ENCODE measurements at regions not wholly inside any gene's neighbourhood (a gene's known extent, or its start where the extent isn't known, plus 50 kb on each side); places are given as distances from the start of the nearest gene placed in this dataset.

- Histone ChIP-seq H3K27me3 (ENCODE audit: insufficient read depth, low read length) (no peaks in the 10 kb centered on the region), H3K79me2 (ENCODE audit: insufficient read depth, low read length) (no peaks in the 10 kb centered on the region), H2AFZ (ENCODE audit: low read length) (no peak overlapping the region), H3K9me3 (ENCODE audit: low read depth, low read length) (peaks cover 7% of the 10 kb centered on the region), H3K36me3 (ENCODE audit: insufficient read depth, low read length) (no peaks in the 10 kb centered on the region), H3K4me3 (ENCODE audit: insufficient read depth, low read length) (no peak overlapping the region), H4K20me1 (ENCODE audit: insufficient read depth, low read length) (no peaks in the 10 kb centered on the region), H3K4me1 (ENCODE audit: insufficient read depth, low read length) (no peaks in the 10 kb centered on the region), H3K4me2 (ENCODE audit: insufficient read depth, low read length) (no peak overlapping the region), H3K27ac (ENCODE audit: low read depth, low read length) (no peak overlapping the region)
- TF ChIP-seq, protein P1, sequence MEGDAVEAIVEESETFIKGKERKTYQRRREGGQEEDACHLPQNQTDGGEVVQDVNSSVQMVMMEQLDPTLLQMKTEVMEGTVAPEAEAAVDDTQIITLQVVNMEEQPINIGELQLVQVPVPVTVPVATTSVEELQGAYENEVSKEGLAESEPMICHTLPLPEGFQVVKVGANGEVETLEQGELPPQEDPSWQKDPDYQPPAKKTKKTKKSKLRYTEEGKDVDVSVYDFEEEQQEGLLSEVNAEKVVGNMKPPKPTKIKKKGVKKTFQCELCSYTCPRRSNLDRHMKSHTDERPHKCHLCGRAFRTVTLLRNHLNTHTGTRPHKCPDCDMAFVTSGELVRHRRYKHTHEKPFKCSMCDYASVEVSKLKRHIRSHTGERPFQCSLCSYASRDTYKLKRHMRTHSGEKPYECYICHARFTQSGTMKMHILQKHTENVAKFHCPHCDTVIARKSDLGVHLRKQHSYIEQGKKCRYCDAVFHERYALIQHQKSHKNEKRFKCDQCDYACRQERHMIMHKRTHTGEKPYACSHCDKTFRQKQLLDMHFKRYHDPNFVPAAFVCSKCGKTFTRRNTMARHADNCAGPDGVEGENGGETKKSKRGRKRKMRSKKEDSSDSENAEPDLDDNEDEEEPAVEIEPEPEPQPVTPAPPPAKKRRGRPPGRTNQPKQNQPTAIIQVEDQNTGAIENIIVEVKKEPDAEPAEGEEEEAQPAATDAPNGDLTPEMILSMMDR (IDR thresholded peaks at IDR 0.05; ENCODE audit: extremely low read depth, low read depth, low read length), result no peak
- DNase-seq (ENCODE audit: insufficient read length, low spot score, missing footprints), result no peak
Measured at GRCh38 chr1:195462646-195463045, 1145.6 kb downstream of the KCNT2 start.

- TF ChIP-seq, protein P1 (IDR thresholded peaks at IDR 0.05; ENCODE audit: extremely low read depth, low read depth, low read length), result no peak
- Histone ChIP-seq H4K20me1 (ENCODE audit: insufficient read depth, low read length) (no peaks in the 10 kb centered on the region), H3K27ac (ENCODE audit: low read depth, low read length) (no peak overlapping the region), H2AFZ (ENCODE audit: low read length) (no peak overlapping the region), H3K4me2 (ENCODE audit: insufficient read depth, low read length) (no peak overlapping the region), H3K9me3 (ENCODE audit: low read depth, low read length) (peaks cover 7% of the 10 kb centered on the region), H3K4me3 (ENCODE audit: insufficient read depth, low read length) (no peak overlapping the region), H3K79me2 (ENCODE audit: insufficient read depth, low read length) (no peaks in the 10 kb centered on the region), H3K4me1 (ENCODE audit: insufficient read depth, low read length) (no peaks in the 10 kb centered on the region), H3K27me3 (ENCODE audit: insufficient read depth, low read length) (no peaks in the 10 kb centered on the region), H3K36me3 (ENCODE audit: insufficient read depth, low read length) (no peaks in the 10 kb centered on the region)
- no peak for DNase-seq (ENCODE audit: insufficient read length, low spot score, missing footprints)
Measured at GRCh38 chr1:195462152-195462551, 1146.1 kb downstream of the KCNT2 start.

- Histone ChIP-seq H3K27me3 (ENCODE audit: insufficient read depth, low read length) (no peaks in the 10 kb centered on the region), H2AFZ (ENCODE audit: low read length) (no peak overlapping the region), H3K4me3 (ENCODE audit: insufficient read depth, low read length) (no peak overlapping the region), H3K36me3 (ENCODE audit: insufficient read depth, low read length) (no peaks in the 10 kb centered on the region), H3K27ac (ENCODE audit: low read depth, low read length) (no peak overlapping the region), H3K79me2 (ENCODE audit: insufficient read depth, low read length) (no peaks in the 10 kb centered on the region), H4K20me1 (ENCODE audit: insufficient read depth, low read length) (no peaks in the 10 kb centered on the region), H3K4me2 (ENCODE audit: insufficient read depth, low read length) (no peak overlapping the region), H3K4me1 (ENCODE audit: insufficient read depth, low read length) (no peaks in the 10 kb centered on the region), H3K9me3 (ENCODE audit: low read depth, low read length) (peaks cover 4% of the 10 kb centered on the region)
- no peak for DNase-seq (ENCODE audit: insufficient read length, low spot score, missing footprints)
- TF ChIP-seq, protein P1 (IDR thresholded peaks at IDR 0.05; ENCODE audit: extremely low read depth, low read depth, low read length), result no peak
Measured at GRCh38 chr1:195458365-195458764, 1149.9 kb downstream of the KCNT2 start.

GRCh38 chr1:195450794-195451193, 1157.4 kb downstream of the KCNT2 start:
- TF ChIP-seq, protein P1 (IDR thresholded peaks at IDR 0.05; ENCODE audit: extremely low read depth, low read depth, low read length), result no peak
- Histone ChIP-seq H3K4me2 (ENCODE audit: insufficient read depth, low read length) (no peak overlapping the region), H3K79me2 (ENCODE audit: insufficient read depth, low read length) (no peaks in the 10 kb centered on the region), H3K36me3 (ENCODE audit: insufficient read depth, low read length) (no peaks in the 10 kb centered on the region), H4K20me1 (ENCODE audit: insufficient read depth, low read length) (no peaks in the 10 kb centered on the region), H3K9me3 (ENCODE audit: low read depth, low read length) (no peaks in the 10 kb centered on the region), H3K27me3 (ENCODE audit: insufficient read depth, low read length) (no peaks in the 10 kb centered on the region), H3K27ac (ENCODE audit: low read depth, low read length) (no peak overlapping the region), H3K4me1 (ENCODE audit: insufficient read depth, low read length) (no peaks in the 10 kb centered on the region), H2AFZ (ENCODE audit: low read length) (no peak overlapping the region), H3K4me3 (ENCODE audit: insufficient read depth, low read length) (no peak overlapping the region)
- no peak for DNase-seq (ENCODE audit: insufficient read length, low spot score, missing footprints)

Measured in osteoblast (primary cell).